Smooth muscle cell (in vitro differentiated cells): ENCODE measurements at regions not wholly inside any gene's neighbourhood (a gene's known extent, or its start where the extent isn't known, plus 50 kb on each side); places are given as distances from the start of the nearest gene placed in this dataset.

Experiments
- DNase-seq: peaks from one replicate; lab custom pipeline; 2025; ENCODE audit not compliant: unreplicated experiment; lab: John Stamatoyannopoulos, UW
- H2AFZ ChIP-seq: fragments of 200-600 bp; sonication (generic); 2 replicates; pipeline ENCODE4 v1.6.0; 2016; ENCODE audit warnings: antibody characterized with exemption, low read depth, mild to moderate bottlenecking
- H3F3A ChIP-seq: fragments of 200-600 bp; sonication (generic); 2 replicates; pipeline ENCODE4 v1.6.0; 2017; ENCODE audit warnings: antibody characterized with exemption, low read depth
- H3K27ac ChIP-seq: fragments of 200-600 bp; sonication (generic); 2 replicates; pipeline ENCODE4 v1.5.1; 2016; ENCODE audit warnings: low read depth, mild to moderate bottlenecking
- H3K27me3 ChIP-seq: fragments of 200-600 bp; sonication (generic); 2 replicates; pipeline ENCODE4 v1.6.1; 2016; ENCODE audit warnings: low read depth, mild to moderate bottlenecking
- H3K36me3 ChIP-seq: fragments of 200-600 bp; sonication (generic); 2 replicates; pipeline ENCODE4 v1.5.1; 2016; ENCODE audit warnings: low read depth
- H3K4me1 ChIP-seq: fragments of 200-600 bp; sonication (generic); 2 replicates; pipeline ENCODE4 v1.5.1; 2016; ENCODE audit warnings: low read depth
- H3K4me2 ChIP-seq: fragments of 200-600 bp; sonication (generic); 2 replicates; pipeline ENCODE4 v1.6.0; 2016; ENCODE audit warnings: mild to moderate bottlenecking
- H3K4me3 ChIP-seq: fragments of 200-600 bp; sonication (generic); 2 replicates; pipeline ENCODE4 v1.5.1; 2016; ENCODE audit warnings: mild to moderate bottlenecking
- H3K79me2 ChIP-seq: fragments of 200-600 bp; sonication (generic); 2 replicates; pipeline ENCODE4 v1.6.0; 2016; ENCODE audit warnings: low read depth, mild to moderate bottlenecking
- H3K9ac ChIP-seq: fragments of 200-600 bp; sonication (generic); 2 replicates; pipeline ENCODE4 v1.6.0; 2016; ENCODE audit warnings: low read depth
- H3K9me3 ChIP-seq: fragments of 200-600 bp; sonication (generic); replicated peaks from 2 replicates; pipeline ENCODE4 v1.5.1; 2016; ENCODE audit warnings: low read depth
- H4K20me1 ChIP-seq: fragments of 200-600 bp; sonication (generic); 2 replicates; pipeline ENCODE4 v1.6.0; 2016; ENCODE audit warnings: low read depth
- CTCF ChIP-seq: fragments of 200-600 bp; sonication (generic); IDR thresholded peaks from 2 replicates; pipeline ENCODE4 v1.5.1; 2017; ENCODE audit warnings: borderline replicate concordance, mild to moderate bottlenecking, antibody characterized with exemption; ENCODE audit not compliant: insufficient read depth, poor library complexity, severe bottlenecking
- WGBS: methylation state at CpG from one replicate; pipeline ENCODE4 v1.1.7; 2016; ENCODE audit warnings: low lambda C conversion rate; 5-methylcytosine and 5-hydroxymethylcytosine counted together

DNA sequence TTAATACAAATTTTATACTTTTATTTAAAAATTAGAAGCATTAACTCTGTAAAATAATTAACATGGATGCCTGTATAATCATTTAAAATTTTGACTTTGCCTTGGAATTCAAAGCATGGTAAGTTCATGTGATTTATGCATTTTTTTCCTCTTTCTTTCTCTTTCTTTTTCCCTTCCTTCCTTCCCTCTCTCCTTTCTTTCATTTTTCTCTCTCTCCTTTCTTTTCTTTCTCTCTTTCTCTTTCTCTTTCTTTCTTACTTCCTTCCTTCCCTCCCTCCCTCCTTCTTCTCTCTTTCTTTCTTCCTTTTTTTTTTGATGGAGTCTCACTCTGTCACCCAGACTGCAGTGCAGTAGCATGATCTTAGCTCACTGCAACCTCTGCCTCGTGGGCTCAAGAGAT lies 53.8 kb upstream of the P3H2 start:
- Histone ChIP-seq H4K20me1 (no peaks in the 10 kb centered on the region), H3K36me3 (no peaks in the 10 kb centered on the region), H2AFZ (no peak overlapping the region), H3K9me3 (no peaks in the 10 kb centered on the region), H3F3A (no peaks in the 10 kb centered on the region), H3K9ac (no peak overlapping the region), H3K4me3 (no peak overlapping the region), H3K27ac (no peak overlapping the region), H3K4me1 (peaks cover 14% of the 10 kb centered on the region), H3K79me2 (no peaks in the 10 kb centered on the region), H3K27me3 (no peaks in the 10 kb centered on the region), H3K4me2 (no peak overlapping the region)
- TF ChIP-seq CTCF: no peak
- whole genome bisulfite sequencing: 92% methylated on average over 1 of the region's 1 CpG
- no peak for DNase-seq

GRCh38 chr3:190173426-190173825 lies 52.7 kb upstream of the P3H2 start:
- Histone ChIP-seq H2AFZ (no peak overlapping the region), H3K36me3 (no peaks in the 10 kb centered on the region), H4K20me1 (no peaks in the 10 kb centered on the region), H3K9ac (no peak overlapping the region), H3K79me2 (no peaks in the 10 kb centered on the region), H3K4me1 (peaks cover 14% of the 10 kb centered on the region), H3K4me3 (no peak overlapping the region), H3K4me2 (peak overlapping the region; percentile 46), H3K27ac (no peak overlapping the region), H3K27me3 (no peaks in the 10 kb centered on the region), H3F3A (no peaks in the 10 kb centered on the region), H3K9me3 (no peaks in the 10 kb centered on the region)
- no peak for TF ChIP-seq CTCF
- no peak for DNase-seq
- 75% methylated on average over 1 of the region's 1 CpG for WGBS

DNA sequence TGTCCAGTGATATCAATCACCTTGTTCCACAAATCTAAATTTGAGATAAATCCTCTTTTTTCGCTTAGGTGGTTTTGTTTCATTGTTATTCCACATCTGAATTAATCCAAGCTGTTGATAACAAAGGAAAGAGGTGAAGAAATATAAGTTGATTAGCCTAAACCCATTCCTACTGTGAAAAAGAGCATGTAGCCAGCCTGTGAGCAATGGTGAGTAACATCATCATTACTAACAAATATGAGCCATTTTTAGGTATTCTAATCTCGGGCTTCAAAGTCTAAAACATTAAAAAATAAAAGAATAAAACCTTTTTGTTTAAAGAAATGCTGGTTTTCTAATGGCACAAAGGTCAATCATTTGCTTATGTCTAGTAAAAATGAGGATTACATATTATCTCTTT lies 52.1 kb upstream of the P3H2 start:
- no peak overlapping the region for H3K9ac ChIP-seq
- no peak overlapping the region for H3K27ac ChIP-seq
- WGBS: 77% methylated on average over 2 of the region's 2 CpGs
- DNase-seq: no peak
- no peaks in the 10 kb centered on the region for H3K79me2 ChIP-seq
- H3F3A ChIP-seq: no peaks in the 10 kb centered on the region
- TF ChIP-seq CTCF: no peak
- H3K4me1 ChIP-seq: peaks cover 14% of the 10 kb centered on the region
- H3K4me3 ChIP-seq: no peak overlapping the region
- H3K9me3 ChIP-seq: no peaks in the 10 kb centered on the region
- no peaks in the 10 kb centered on the region for H3K36me3 ChIP-seq
- H3K27me3 ChIP-seq: no peaks in the 10 kb centered on the region
- peak overlapping the region; percentile 46 for H3K4me2 ChIP-seq
- no peak overlapping the region for H2AFZ ChIP-seq
- H4K20me1 ChIP-seq: no peaks in the 10 kb centered on the region
